GM18498 (cell line): ENCODE measurements at regions not wholly inside any gene's neighbourhood (a gene's known extent, or its start where the extent isn't known, plus 50 kb on each side); places are given as distances from the start of the nearest gene placed in this dataset.

ENCODE experiments used
- ATAC-seq: cut with Tn5 transposase; IDR thresholded peaks from one replicate; pipeline ENCODE4 v1.9.1; 2021; ENCODE audit warnings: mild to moderate bottlenecking, moderate library complexity; ENCODE audit not compliant: unreplicated experiment

DNA sequence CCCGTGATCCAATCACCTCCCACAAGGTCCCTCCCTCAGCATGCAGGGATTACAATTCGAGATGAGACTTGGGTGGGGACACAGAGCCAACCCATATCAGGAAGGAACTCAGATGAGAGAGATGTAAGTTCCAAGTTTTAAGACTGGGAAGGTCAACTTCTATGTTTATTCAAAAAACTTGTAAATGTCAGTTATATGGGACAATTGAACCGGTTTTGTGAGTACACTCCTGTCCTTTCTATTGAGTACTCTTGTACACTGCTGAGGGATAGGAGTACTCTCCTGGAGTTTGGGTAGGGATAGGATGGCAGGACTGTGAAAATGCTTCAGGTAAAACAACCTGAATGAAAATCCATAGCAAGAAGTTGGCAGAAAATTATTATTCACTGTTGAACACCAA lies 239.1 kb downstream of the ZNF674 start:
- no peak for ATAC-seq

DNA sequence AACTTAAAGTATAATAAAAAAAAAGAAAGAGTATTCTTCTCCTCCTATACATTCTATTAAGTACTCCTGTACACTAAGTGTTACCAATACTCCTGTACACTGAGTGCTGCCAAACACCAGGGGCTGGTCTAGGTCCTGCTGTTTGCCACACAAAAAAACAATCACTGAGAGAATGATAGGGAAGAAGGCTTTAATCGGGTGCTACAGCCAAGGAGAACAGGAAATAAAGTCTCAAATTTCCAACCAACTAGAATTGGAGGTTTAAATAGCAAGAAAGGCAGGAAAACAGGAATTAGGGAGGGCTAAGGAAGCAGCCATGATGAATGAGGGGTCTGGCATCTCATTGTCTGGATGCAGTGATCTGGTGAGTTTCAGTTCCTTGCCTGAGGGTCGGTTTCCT lies 239.8 kb downstream of the ZNF674 start:
- ATAC-seq: no peak

DNA sequence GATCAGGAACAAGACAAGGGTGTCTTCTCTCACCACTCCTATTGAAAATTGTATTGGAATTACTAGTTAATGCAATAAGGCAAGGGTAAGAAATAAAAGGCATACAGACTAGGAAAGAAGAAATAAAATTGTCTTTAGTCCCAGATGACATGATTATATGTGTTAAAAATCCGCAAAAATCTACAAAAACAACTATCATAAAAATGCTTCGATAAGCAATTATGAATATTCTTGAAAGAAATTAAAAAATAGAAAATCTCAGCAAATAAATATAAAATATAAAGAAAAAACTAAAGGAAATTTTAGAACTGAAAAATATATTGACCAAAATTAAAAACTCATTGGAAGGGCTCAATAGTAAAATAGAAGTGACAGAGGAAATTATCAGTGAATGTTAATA lies 243.3 kb downstream of the ZNF674 start:
- no peak for ATAC-seq

DNA sequence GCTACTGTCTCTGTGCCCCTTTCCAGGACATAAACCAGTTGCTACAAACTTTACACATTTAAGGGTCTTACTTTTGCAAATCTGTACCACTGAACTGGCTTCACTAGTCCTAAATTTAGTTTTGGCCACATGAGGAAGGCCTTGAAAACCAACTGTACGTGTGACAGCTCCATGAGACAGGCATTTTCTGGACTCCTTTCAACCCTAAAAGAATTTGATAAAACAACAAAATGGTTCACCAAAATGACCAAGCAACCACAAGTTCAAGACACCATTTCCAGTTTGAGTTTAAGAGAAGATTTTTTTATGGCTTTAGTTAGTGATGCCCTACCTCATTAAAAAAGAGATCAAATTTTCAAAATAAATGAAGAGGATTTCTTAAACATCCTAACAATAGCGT lies 246.4 kb downstream of the ZNF674 start:
- no peak for ATAC-seq

DNA sequence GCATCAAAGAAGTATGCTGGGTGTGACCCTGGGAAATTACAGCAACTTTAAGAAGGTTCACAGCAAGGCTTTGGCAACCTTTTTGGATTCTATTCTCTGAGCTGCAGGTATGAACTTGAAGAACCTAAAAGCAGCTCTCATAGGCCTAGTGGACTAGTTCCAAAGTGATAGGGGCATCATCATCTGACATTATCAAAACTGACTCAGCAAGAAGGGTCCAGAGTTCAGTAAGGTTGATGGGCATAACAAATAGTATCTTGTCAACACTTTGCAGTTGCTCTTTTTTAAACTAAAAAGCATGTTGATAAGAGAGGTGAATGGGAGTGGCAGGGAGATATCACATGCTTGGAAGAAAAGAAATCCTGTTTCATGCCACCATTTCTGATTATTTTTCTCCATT lies 249.3 kb downstream of the ZNF674 start:
- ATAC-seq: no peak

DNA sequence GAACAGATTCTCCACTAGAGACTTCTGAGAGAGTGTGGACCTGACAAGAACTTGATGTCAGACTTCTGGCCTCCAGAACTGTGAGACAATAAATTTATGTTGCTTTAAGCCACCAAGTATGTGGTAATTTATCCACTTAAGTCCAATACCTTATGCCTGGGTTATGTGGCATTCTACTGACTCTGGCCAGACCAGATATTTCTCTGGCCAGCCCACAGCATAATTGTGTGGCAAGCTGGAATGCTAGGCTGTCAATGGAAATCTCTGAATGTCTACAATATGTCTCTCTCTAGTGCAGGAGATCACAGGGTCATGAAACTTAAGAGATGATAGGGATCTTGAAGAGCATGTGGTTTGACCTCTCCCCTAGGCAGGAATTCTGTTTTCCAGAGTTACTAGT lies 251.0 kb downstream of the ZNF674 start:
- no peak for ATAC-seq

DNA sequence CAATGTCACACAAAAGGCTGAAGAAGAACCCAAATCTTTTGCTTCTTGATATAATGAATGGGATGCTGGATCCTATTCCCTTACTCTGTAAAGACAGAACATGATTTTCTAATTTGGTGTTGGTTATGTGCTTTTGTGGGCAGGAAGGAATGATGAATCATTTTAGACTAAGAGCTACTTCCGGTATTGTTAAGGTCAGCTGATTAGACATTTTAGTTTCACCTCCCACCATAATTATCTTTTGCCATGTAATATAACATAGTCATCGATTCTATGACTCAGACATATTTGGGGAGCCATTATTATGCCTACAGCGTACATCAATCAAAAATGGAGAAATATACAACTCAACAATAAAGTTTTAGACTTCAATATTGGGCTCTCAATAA lies 265.3 kb downstream of the ZNF674 start:
- no peak for ATAC-seq

DNA sequence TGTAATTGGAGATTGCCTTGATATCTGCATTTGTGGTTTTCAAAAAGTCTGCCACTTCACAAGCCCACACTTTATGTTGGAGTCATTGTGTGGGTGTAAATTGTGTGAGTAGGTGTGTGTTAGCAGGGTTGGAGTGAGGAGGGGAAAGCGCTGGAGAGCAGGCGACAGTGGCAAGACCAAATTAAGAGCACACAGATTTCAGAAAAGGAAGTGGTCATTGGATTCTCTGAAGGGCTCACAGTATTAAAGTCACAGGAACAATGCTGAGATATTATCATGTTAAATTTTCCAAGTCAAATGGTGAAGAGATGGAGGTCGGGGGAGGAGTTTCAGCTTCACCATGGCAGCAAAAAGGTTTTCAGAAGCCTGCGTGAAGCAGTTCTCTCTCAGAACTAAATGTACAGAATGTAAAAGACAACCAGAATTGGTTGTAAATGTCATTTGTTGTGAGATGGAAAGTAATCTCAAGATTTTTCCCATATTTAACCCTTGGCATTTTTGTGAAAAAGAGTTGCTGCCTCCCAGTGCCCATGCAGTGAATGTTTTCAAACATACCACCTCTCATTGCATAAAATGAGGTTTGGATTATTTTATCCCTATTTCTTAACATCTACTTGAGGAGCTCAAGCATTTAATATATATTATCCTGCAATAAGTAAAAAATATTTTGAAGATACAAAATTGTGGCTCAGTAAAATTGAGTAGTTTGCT lies 265.9 kb downstream of the ZNF674 start:
- no peak for ATAC-seq

DNA sequence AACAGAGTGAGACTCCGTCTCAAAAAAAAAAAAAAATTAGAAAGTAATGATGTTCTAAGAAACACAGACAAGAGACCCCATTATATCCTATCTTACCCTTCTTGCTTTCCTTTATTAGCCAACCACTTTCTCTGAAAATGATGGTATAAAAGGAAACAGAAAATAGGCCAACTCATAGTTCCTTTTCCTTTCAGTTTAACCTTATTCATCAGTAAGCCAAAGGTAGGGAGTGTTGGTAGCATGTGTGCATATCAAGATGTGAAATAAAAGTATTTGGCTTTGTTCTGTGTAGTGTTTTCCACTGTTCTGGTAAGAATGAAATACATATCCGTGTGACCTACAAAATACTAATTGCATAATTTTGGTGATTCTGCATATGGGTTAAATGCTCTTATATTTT lies 266.6 kb downstream of the ZNF674 start:
- ATAC-seq: no peak

DNA sequence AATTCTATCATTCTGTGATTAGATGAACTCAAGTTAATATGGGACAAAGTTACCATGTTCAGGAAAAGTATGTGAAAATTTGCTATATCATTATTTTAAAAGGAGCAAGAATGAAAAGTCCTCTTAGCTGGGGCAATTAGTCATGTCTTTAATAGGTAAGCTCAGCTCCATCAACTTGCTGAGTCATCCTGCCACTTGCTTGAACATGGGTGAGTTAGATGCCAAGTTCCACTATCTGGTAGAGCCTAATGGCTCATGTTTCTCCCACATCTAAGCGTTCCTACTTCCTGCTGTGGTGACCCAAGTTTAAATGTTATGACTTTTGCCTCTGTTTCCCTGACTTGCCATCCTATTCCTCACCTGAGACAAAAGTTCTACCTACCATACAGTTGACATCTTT lies 276.8 kb downstream of the ZNF674 start:
- ATAC-seq: no peak

DNA sequence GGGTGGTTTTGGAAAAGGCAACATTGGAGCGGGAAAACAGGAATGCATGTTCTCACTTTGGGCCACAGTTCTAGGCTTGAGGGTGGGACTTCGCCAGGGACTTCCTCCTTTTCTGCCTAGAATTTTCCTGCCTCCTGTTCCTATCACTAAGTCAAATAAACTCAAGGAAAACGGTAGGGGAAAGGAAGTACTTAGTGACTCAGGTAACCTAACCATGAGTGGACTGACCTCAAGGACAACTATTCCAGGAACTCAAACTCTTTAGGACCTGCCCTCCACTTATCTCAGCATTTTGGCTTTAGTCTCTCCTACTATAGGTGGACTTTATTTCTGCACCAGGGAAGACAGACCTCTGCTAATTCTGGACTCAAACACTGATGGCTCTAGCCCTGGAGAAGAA lies 281.7 kb downstream of the ZNF674 start:
- no peak for ATAC-seq

DNA sequence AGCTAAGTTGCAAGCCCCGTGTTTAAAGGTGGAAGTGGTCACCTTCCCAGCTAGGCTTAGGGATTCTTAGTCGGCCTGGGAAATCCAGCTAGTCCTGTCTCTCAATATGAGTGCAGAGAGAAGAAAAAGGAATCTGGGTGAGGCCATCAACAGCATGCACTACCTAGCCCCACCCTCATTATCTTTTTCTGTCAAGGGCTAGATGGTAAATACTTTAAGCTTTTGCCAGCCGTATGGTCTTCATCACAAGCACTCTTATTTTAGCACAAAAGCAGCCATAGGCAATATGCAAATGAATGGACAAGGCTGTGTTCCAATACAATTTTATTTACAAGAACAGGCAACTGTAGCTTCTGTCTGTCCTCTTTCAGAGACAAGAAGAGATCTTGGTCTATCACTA lies 282.9 kb downstream of the ZNF674 start:
- no peak for ATAC-seq

DNA sequence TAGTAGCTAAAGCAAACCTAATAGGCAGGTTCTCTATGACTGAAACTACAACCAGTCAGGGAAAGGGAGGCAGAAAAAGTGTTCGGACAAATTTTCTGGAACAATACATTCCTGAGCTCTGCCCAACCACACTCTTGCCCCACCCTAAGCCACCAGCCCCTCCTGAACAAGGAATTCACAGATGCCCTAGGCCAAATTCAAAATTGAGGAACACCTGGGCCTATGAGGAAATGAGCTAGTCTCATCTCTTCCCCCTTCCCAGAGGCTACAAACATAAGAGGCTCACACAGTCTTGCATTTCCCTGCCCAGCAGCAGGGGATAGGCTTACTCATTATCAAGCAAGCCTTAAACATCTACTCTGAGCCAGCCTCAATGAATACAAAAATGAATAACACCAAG lies 284.7 kb downstream of the ZNF674 start:
- ATAC-seq: no peak

DNA sequence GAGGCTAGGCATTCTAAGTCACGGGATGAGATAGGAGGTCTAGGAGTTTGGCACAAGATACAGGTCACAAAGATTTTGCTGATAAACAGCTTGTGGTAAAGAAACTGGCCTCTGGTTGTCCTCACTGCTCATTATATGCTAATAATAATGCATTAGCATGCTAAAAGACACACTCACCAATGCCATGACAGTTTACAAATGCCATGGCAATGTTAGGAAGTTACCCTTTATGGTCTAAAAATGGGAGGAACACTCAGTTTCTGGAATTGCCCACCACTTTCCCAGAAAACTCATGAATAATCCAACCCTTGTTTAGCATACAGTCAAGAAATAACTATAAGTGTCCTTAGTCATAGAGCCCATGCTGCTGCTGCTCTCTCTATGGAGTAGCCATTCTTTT lies 286.9 kb downstream of the ZNF674 start:
- no peak for ATAC-seq

DNA sequence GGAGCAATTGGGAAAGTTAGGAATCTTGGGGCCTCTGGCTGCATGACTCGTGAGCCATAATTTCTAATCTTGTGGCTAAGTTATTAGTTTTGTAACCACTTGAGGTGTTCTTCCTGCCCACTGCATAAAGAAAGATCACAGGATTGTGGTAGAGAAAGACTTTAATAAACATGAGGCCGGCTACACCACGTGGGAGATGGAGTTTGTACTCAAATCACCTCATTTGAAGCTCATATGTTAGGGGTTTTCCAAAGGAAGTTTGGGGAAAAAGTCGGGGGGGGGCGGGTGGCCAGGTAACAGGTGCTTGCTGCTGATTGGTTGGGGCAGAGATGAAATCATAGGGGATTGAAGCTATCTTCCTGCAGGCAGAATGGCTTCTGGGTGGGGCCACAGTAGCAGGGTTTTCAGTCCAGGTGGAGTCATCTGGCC lies 287.8 kb downstream of the ZNF674 start:
- no peak for ATAC-seq

DNA sequence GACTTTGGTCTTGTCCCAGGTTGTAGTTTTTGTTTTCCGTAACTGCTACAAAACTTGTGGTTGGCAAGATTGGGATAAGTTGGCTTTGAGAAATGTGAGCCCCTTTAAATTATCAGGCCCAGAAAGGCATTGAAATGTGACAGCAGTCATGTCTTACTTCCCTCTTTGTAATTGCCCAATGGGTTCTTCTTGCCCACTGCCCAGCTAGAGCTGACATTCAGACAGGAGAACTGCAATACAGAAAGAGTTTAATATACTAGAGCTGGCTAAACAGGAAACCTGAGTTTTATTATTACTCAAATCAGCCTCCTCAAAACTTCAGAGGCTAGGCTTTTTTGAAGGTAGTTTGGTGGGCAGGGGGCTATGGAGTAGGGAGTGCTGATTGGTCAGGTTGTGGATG lies 288.3 kb downstream of the ZNF674 start:
- ATAC-seq: no peak

DNA sequence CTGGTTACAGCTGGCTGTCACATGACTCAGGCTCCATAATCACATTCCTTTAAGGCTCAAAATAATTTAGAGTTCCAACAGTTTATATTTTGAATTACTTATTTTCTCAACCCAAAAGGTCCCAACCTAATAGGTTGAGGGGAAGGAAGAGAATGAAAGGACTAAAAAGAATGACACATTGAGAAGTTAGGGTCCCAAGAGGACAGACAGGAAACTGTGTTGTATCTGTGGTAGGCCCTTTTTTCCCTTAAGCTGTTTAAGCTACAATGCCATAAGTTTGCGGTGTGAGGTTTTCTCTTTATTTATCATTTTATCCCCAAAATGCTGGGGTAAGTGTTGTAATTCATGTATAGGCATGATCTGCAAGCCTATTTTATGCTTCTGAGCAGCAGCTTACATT lies 290.2 kb downstream of the ZNF674 start:
- no peak for ATAC-seq

DNA sequence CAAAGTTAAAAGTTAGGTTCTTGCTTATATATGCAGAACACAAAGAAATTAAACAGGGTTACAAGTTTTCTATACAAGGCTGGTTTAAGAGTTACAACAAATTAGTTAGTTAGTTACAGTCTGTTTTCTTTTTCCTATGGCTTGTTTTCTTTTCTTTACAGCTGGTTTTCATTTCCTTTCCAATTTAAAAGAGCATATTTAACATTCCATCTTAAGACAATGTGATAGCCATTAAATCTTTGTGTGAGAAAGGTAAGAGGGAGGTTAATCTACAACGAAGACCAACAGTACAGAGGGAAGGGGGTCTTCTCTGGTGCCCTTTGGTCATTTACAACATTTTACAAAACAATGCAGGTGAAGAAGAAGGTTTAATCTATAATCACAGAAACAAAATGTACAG lies 290.6 kb downstream of the ZNF674 start:
- no peak for ATAC-seq

DNA sequence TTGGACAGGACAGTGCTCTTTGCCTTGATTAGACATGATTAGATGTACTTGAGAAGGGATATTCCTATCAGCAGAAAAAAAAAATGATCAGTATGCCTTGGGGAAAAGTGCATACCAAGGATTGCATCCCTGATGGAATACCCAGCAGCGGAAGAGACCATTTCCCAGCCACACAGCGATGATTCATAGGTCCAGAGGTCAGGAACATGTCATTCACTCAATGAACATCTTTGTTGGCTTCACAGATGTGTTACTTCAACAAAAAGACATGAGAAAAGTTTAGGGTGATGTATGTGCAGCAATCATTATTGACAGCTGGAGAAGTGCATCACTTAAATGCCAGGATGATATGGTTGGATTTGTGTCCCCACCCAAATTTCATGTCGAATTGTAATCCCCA lies 293.5 kb downstream of the ZNF674 start:
- ATAC-seq: no peak

DNA sequence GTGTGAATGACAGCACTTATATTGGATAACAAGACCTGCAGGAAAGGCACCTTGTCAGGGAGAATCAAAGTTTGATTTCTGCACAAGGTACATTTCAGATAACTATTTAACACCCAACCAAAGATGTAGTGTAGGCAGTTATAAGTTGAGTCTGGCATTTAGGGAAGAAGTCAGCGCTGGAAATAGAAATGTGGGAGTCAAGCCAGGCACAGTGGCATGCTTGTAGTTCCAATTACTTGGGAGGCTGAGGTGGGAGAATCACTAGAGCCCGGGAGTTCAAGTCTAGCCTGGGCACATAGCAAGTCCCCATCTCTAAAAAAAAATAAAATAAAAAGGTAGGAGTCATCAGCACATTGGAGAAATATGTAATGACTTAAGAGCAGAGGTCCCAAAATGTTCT lies 295.1 kb downstream of the ZNF674 start:
- ATAC-seq: no peak

DNA sequence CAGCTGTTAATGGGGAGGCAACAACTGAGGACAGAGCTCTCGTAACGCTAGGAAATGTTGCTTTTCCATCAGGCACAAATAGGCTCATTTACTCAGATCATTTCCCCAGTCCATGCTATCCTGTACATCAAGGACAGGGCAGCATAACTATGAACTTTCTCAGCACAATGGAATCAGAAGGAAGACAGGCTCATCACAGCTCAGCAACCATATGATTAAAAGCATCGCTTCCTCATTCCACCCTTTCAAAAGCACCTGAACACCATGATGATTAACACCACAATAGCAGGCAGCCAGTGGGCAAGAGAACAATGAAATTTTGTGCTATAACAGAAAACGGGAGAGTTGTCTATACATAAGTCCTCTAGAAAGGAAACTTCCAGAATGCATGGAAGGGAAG lies 297.8 kb downstream of the ZNF674 start:
- ATAC-seq: no peak

DNA sequence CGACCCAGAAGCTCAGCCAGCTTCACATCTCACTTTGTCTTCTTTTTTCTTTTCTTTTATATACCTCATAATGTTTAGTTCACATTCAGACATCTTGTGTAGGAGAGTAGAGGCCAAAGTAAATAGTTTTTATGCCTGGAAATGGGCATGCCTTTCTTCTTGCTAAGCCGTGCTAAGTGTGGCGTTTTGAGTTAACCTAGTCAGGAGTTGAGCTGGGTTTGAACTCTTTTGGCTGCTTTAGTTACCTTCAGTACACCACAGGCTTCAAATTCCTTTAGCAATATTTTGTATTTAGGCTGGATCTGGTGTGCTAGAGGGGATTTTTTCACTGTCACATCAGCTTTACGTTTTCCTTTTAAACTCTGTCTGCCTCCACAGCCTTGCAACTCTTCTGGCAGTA lies 300.8 kb downstream of the ZNF674 start:
- ATAC-seq: no peak

DNA sequence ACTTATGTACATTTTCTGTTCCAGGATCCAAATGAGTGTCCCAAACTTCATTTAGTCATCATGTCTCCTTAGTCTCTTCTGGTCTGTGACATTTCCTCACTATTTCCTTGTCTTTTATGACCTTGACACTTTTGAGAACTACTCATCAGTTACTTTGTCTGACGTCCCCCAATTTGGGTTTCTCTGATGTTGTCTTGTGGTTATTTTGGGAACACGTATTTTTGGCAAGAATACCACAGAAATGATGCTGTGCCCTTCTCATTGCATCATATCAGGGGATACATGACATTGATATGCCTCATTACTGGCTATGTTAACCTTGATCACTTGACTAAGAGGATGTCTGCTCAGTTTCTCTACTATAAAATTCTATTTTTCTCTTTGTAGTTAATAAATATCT lies 308.8 kb downstream of the ZNF674 start:
- ATAC-seq: no peak

DNA sequence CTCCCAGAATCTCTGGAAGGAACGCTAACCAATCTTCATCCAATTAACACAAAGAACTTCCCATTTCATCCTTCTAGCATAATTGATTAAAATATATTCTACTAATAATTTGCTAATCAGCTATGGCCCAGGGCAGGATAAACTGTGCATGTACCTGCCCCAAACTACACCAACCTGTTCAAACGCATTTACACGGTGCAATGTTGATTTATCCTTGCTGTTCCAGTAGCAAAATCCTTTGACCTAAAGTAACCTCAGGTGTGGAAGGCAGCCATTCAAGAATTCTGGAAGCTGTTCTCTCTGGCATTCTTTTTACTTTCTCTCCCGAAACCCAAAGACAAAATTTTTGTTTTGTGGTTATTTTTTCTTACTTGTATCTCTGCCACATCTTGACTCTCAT lies 309.4 kb downstream of the ZNF674 start:
- no peak for ATAC-seq
